ENCODE measurements at regions not wholly inside any gene's neighbourhood (a gene's known extent, or its start where the extent isn't known, plus 50 kb on each side); places are given as distances from the start of the nearest gene placed in this dataset.

GRCh38 chr3:107242579-107242978 lies 134.7 kb upstream of the CCDC54 start:
- TF ChIP-seq ZNF274 (IDR thresholded peaks at IDR 0.05; ENCODE audit: low read depth, low read length) (no peak), SUZ12 (IDR thresholded peaks at IDR 0.05; ENCODE audit: extremely low read depth, insufficient read depth, insufficient read length) (no peak), YY1 (IDR thresholded peaks at IDR 0.05; ENCODE audit: insufficient read depth, insufficient read length) (no peak)
